Endothelial cell of umbilical vein (primary cell): ENCODE measurements at regions not wholly inside any gene's neighbourhood (a gene's known extent, or its start where the extent isn't known, plus 50 kb on each side); places are given as distances from the start of the nearest gene placed in this dataset.

Experiments
- BruUV-seq: library from RNA; stranded (reverse); fragments of 400-500 nt; replicated peaks from 2 replicates; lab custom pipeline; 2021; lab: Mats Ljungman, UMichigan
- CTCF ChIA-PET: fragments of 300-600, 350-600 bp; sonication (Branson Sonifier 250); formaldehyde crosslinking; loops from one replicate; lab custom pipeline; 2021; ENCODE audit warnings: antibody characterized with exemption, inconsistent platforms; lab: Charles Lee
- POLR2A ChIA-PET: fragments of 300-600, 350-600 bp; sonication (Branson Sonifier 250); formaldehyde crosslinking; loops from one replicate; lab custom pipeline; 2021; ENCODE audit warnings: antibody characterized with exemption, inconsistent platforms; lab: Charles Lee
- DNase-seq: peaks from one replicate; pipeline ENCODE4 v3.0.0-alpha.2; 2011; ENCODE audit warnings: low read depth, low spot score
- FAIRE-seq: peaks from 2 replicates; lab custom pipeline; 2011; peaks lifted over from hg19 to GRCh38; lab: Jason Lieb, UNC
- H2AFZ ChIP-seq: 2 replicates; pipeline ENCODE4 v1.6.0; 2012; ENCODE audit warnings: low read depth, low read length, control low read depth, inconsistent platforms
- H3K27ac ChIP-seq: 2 replicates; pipeline ENCODE4 v1.5.1; 2011; ENCODE audit warnings: low read depth, mild to moderate bottlenecking, control low read depth, low read length, moderate library complexity; ENCODE audit not compliant: insufficient read depth
- H3K27me3 ChIP-seq, 2 experiments: 2 replicates each; pipeline versions ENCODE4 v1.6.0 to v1.6.1; 2011; ENCODE audit warnings: low read length in 2 of 2, mixed read lengths in 1 of 2; ENCODE audit not compliant: control insufficient read depth in 2 of 2, insufficient read depth in 2 of 2
- H3K36me3 ChIP-seq, 2 experiments: 2 replicates in 1 of 2; 3 replicates in 1 of 2; pipeline ENCODE4 v1.5.1; 2011; ENCODE audit warnings: low read length in 2 of 2, mild to moderate bottlenecking in 1 of 2, moderate library complexity in 1 of 2; ENCODE audit not compliant: control insufficient read depth in 2 of 2, insufficient read depth in 2 of 2; ENCODE audit errors: extremely low read depth in 1 of 2
- H3K4me1 ChIP-seq: 3 replicates; pipeline ENCODE4 v1.5.1; 2011; ENCODE audit warnings: mild to moderate bottlenecking, low read length; ENCODE audit not compliant: control insufficient read depth, insufficient read depth; ENCODE audit errors: extremely low read depth
- H3K4me2 ChIP-seq: 2 replicates; pipeline ENCODE4 v1.6.1; 2011; ENCODE audit warnings: low read length, control low read depth, mixed read lengths; ENCODE audit not compliant: insufficient read depth
- H3K4me3 ChIP-seq, 3 experiments: fragments of 200-600 bp in 1 of 3; sonication (generic), shearing (Covaris generic) in 1 of 3; replicated peaks in 1 of 3; 2 replicates each; pipeline ENCODE4 v1.5.1; 2011 to 2016; ENCODE audit warnings: control low read depth in 3 of 3, low read length in 3 of 3, mild to moderate bottlenecking in 2 of 3, inconsistent platforms in 1 of 3, low read depth in 1 of 3, moderate library complexity in 1 of 3; ENCODE audit not compliant: insufficient read depth in 1 of 3
- H3K79me2 ChIP-seq: 2 replicates; pipeline ENCODE4 v1.6.0; 2012; ENCODE audit warnings: low read length, inconsistent platforms; ENCODE audit not compliant: control insufficient read depth, insufficient read depth
- H3K9ac ChIP-seq: replicated peaks from 2 replicates; pipeline ENCODE3; 2011; ENCODE audit warnings: low read length, control low read depth; ENCODE audit not compliant: insufficient read depth; ENCODE audit errors: extremely low read depth
- H3K9me1 ChIP-seq: replicated peaks from 3 replicates; pipeline ENCODE4 v1.6.0; 2011; ENCODE audit warnings: mild to moderate bottlenecking, low read length; ENCODE audit not compliant: control insufficient read depth, insufficient read depth; ENCODE audit errors: extremely low read depth
- H3K9me3 ChIP-seq: replicated peaks from 2 replicates; pipeline ENCODE4 v1.5.1; 2012; ENCODE audit warnings: low read length, inconsistent platforms; ENCODE audit not compliant: control insufficient read depth, insufficient read depth
- H4K20me1 ChIP-seq: replicated peaks from 2 replicates; pipeline ENCODE3; 2011; ENCODE audit warnings: mild to moderate bottlenecking, low read length; ENCODE audit not compliant: control insufficient read depth, insufficient read depth; ENCODE audit errors: extremely low read depth
- EZH2 ChIP-seq: IDR thresholded peaks from 2 replicates; pipeline ENCODE4 v1.6.1; 2012; ENCODE audit warnings: borderline replicate concordance, low read depth, mild to moderate bottlenecking, moderate library complexity, low read length, inconsistent platforms; ENCODE audit not compliant: severe bottlenecking
- FOS ChIP-seq: IDR thresholded peaks from 2 replicates; pipeline ENCODE4 v1.6.1; 2011; ENCODE audit warnings: mild to moderate bottlenecking, low read length, moderate library complexity, borderline replicate concordance; ENCODE audit not compliant: insufficient read depth
- GATA2 ChIP-seq: IDR thresholded peaks from 2 replicates; pipeline ENCODE4 v1.7.0; 2011; ENCODE audit warnings: low read depth, mild to moderate bottlenecking, moderate library complexity, mixed read lengths, low read length; ENCODE audit not compliant: insufficient read length, insufficient read depth
- JUN ChIP-seq: IDR thresholded peaks from 2 replicates; pipeline ENCODE4 v1.6.1; 2011; ENCODE audit warnings: borderline replicate concordance, low read depth; ENCODE audit not compliant: insufficient read length, insufficient read depth
- MAX ChIP-seq: IDR thresholded peaks from 2 replicates; pipeline ENCODE4 v1.6.1; 2011; ENCODE audit not compliant: insufficient read depth, insufficient read length
- MYC ChIP-seq: IDR thresholded peaks from one replicate; pipeline ENCODE4 v1.6.1; 2011; ENCODE audit warnings: mild to moderate bottlenecking, low read depth, low read length
- POLR2A ChIP-seq: IDR thresholded peaks from 2 replicates; pipeline ENCODE4 v1.6.1; 2012; ENCODE audit warnings: low read depth, mild to moderate bottlenecking, control low read depth, low read length
- POLR2AphosphoS5 ChIP-seq: IDR thresholded peaks from 2 replicates; pipeline ENCODE4 v1.6.1; 2012; ENCODE audit warnings: low read depth, mild to moderate bottlenecking, control low read depth, low read length, moderate library complexity; ENCODE audit not compliant: insufficient read depth
- dilution Hi-C: fragments of 300-500 bp; cut with MboI; formaldehyde crosslinking; loops from one replicate; pipeline ENCODE4 v1.15.0; 2019; ENCODE audit warnings: low sequenced_read_pairs; ENCODE audit not compliant: extremely low pct_ligation_motif_present
- intact Hi-C: fragments of 100-400 bp; cut with micrococcal nuclease; formaldehyde crosslinking; loops from one replicate; pipeline ENCODE4 v1.10.0; 2022
- TF ChIP-seq, protein P1 (sequence below), 2 donors: IDR thresholded peaks; 1 replicate in 1 of 2; 2 replicates in 1 of 2; pipeline ENCODE4 v1.5.1; 2011; ENCODE audit warnings: low read length in 2 of 2, mild to moderate bottlenecking in 2 of 2, moderate library complexity in 2 of 2, control low read depth in 1 of 2, inconsistent platforms in 1 of 2, low read depth in 1 of 2; ENCODE audit not compliant: insufficient read depth in 1 of 2; ENCODE audit errors: extremely low read depth in 1 of 2

DNA sequence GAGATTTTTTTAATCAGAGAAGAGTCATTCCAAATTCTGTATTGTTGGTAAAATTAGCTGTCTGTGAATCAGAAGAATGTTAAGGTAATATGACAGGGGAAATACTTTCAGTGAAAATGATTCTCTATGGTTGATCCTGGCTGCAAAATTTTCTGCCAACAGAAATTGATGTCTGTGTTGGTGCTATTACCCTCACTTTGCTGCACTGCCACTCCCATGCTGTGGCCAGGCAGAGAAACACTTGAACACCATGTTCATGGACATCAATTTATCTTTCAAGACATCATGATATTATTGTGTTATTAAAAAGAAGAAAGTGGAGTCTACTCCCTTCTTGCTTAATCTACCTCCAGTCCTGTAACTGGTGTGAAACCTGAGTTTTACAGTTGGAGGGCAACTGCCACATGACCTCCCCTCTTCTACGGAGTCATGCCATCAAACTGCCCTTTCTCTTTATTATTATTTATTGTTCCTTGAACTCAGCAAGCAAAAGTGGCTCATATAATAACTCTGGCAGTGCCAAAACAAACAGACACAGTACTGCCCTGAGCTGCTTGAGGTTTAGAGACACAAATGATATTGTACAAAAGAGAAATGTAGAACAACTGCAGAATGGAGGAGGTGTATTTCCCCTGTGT lies 288.0 kb upstream of the JAG1 start:
- dilution Hi-C loops (no loop called here), intact Hi-C loops (loop anchor here (1.0 to 5.0 kb wide), 6 partner anchors 9 to 496 kb away; no protein-coding TSS in a partner anchor)
- Histone ChIP-seq H3K4me3 (no peak overlapping the region), H3K9ac (no peak overlapping the region), H3K4me1 (peaks cover 36% of the 10 kb centered on the region), H3K79me2 (no peaks in the 10 kb centered on the region), H3K9me3 (no peaks in the 10 kb centered on the region), H2AFZ (peak overlapping the region; percentile 64), H3K27ac (no peak overlapping the region), H3K27me3 (no peaks in the 10 kb centered on the region), H4K20me1 (no peaks in the 10 kb centered on the region), H3K4me2 (peak overlapping the region; percentile 49), H3K36me3 (no peaks in the 10 kb centered on the region), H3K9me1 (no peaks in the 10 kb centered on the region)
- FAIRE-seq (peak; percentile 85), DNase-seq (peak; percentile 75)
- TF ChIP-seq POLR2AphosphoS5 = peak; percentile 43
- TF ChIP-seq MYC = no peak
- CTCF ChIA-PET = interaction anchor here (1.0 to 1.5 kb wide), 2 partner anchors 60 to 200 kb away, joined by 3 read pairs; no protein-coding TSS in a partner anchor
- POLR2A ChIA-PET = no interaction called here
- BruUV-seq = no TSS peak

DNA sequence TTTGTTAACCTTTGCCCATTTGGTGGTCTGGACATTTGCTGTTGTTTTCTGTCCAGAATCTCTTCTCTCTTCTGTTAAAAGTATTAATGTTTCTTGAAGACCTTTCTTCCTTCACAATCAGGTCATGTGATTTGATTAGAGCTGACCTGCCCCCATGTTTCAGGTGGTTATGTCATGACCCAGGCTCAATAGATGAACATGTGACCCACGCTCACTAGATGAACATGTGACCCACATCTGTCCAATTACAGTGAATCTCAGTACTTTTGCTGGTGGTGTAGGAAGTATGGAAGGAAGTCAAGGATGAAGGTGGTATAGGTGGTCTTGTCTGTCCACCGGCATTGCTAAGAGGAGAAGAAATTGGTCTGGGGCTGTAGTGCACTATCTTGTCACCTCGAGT lies 289.1 kb upstream of the JAG1 start:
- no peak overlapping the region for H3K4me3 ChIP-seq
- TF ChIP-seq EZH2 = no peak
- no peak for TF ChIP-seq FOS
- TF ChIP-seq MYC = no peak
- TF ChIP-seq POLR2AphosphoS5 = no peak
- TF ChIP-seq MAX = no peak
- TF ChIP-seq, protein P1, sequence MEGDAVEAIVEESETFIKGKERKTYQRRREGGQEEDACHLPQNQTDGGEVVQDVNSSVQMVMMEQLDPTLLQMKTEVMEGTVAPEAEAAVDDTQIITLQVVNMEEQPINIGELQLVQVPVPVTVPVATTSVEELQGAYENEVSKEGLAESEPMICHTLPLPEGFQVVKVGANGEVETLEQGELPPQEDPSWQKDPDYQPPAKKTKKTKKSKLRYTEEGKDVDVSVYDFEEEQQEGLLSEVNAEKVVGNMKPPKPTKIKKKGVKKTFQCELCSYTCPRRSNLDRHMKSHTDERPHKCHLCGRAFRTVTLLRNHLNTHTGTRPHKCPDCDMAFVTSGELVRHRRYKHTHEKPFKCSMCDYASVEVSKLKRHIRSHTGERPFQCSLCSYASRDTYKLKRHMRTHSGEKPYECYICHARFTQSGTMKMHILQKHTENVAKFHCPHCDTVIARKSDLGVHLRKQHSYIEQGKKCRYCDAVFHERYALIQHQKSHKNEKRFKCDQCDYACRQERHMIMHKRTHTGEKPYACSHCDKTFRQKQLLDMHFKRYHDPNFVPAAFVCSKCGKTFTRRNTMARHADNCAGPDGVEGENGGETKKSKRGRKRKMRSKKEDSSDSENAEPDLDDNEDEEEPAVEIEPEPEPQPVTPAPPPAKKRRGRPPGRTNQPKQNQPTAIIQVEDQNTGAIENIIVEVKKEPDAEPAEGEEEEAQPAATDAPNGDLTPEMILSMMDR (IDR thresholded peaks at IDR 0.05; ENCODE audit: extremely low read depth in 1 of 2, insufficient read depth in 1 of 2, low read depth in 1 of 2, low read length in 2 of 2) = no peak
- no peak for TF ChIP-seq POLR2A
- no peak for TF ChIP-seq GATA2
- no peak for TF ChIP-seq JUN
- intact Hi-C loops (loop anchor here (1.0 to 5.0 kb wide), 7 partner anchors 7 to 494 kb away; no protein-coding TSS in a partner anchor), dilution Hi-C loops (no loop called here)
- DNase-seq (no peak), FAIRE-seq (no peak)
- no peaks in the 10 kb centered on the region for H4K20me1 ChIP-seq
- no peak overlapping the region for H3K4me2 ChIP-seq
- no peaks in the 10 kb centered on the region for H3K9me3 ChIP-seq
- no peaks in the 10 kb centered on the region for H3K27me3 ChIP-seq
- no peaks in the 10 kb centered on the region for H3K36me3 ChIP-seq
- ChIA-PET POLR2A (no interaction called here), CTCF (no interaction called here)
- H3K27ac ChIP-seq = peak overlapping the region; percentile 41
- H3K9ac ChIP-seq = no peak overlapping the region
- H3K4me1 ChIP-seq = peaks cover 36% of the 10 kb centered on the region
- peak overlapping the region; percentile 15 for H2AFZ ChIP-seq
- no TSS peak for BruUV-seq
- H3K79me2 ChIP-seq = no peaks in the 10 kb centered on the region
- no peaks in the 10 kb centered on the region for H3K9me1 ChIP-seq
